HG03108 (cell line): ENCODE measurements at regions not wholly inside any gene's neighbourhood (a gene's known extent, or its start where the extent isn't known, plus 50 kb on each side); places are given as distances from the start of the nearest gene placed in this dataset.
"Not testable (repeated sequence)": the region's sequence is repeated elsewhere in the genome, so short reads cannot be mapped to it uniquely, and the experiment has no call there.

ENCODE experiments used
- ATAC-seq: cut with Tn5 transposase; IDR thresholded peaks from one replicate; pipeline ENCODE4 v1.9.1; 2021; ENCODE audit warnings: moderate library complexity; ENCODE audit not compliant: unreplicated experiment

- not testable (repeated sequence) for ATAC-seq
Observed at GRCh38 chr7:142575351-142575750, 173.9 kb upstream of the PRSS1 start.

- ATAC-seq: no peak
Observed at GRCh38 chr7:142571581-142571980, 177.7 kb upstream of the PRSS1 start.

- no peak for ATAC-seq
Observed at GRCh38 chr7:142569851-142570250, 179.4 kb upstream of the PRSS1 start.

- ATAC-seq: no peak
Observed at GRCh38 chr7:142568435-142569097, 180.7 kb upstream of the PRSS1 start.

- no peak for ATAC-seq
Observed at GRCh38 chr7:142567201-142568075, 181.8 kb upstream of the PRSS1 start.

- no peak for ATAC-seq
Observed at GRCh38 chr7:142566271-142566670, 183.0 kb upstream of the PRSS1 start.

- not testable (repeated sequence) for ATAC-seq
Observed at GRCh38 chr7:142564125-142564524, 185.1 kb upstream of the PRSS1 start.

- no peak for ATAC-seq
Observed at GRCh38 chr7:142563470-142563869, 185.8 kb upstream of the PRSS1 start.

GRCh38 chr7:142562688-142563087, 186.6 kb upstream of the PRSS1 start:
- no peak for ATAC-seq

GRCh38 chr7:142561396-142561795, 187.9 kb upstream of the PRSS1 start:
- ATAC-seq: not testable (repeated sequence)

- not testable (repeated sequence) for ATAC-seq
Observed at GRCh38 chr7:142560770-142561169, 188.5 kb upstream of the PRSS1 start.

- ATAC-seq: no peak
Observed at GRCh38 chr7:142560166-142560565, 189.1 kb upstream of the PRSS1 start.

GRCh38 chr7:142557971-142558582, 191.2 kb upstream of the PRSS1 start:
- peak; percentile 78 for ATAC-seq

GRCh38 chr7:142556740-142557139, 192.5 kb upstream of the PRSS1 start:
- no peak for ATAC-seq

GRCh38 chr7:142554560-142555532, 194.4 kb upstream of the PRSS1 start:
- ATAC-seq: no peak

GRCh38 chr7:142553216-142553615, 196.1 kb upstream of the PRSS1 start:
- no peak for ATAC-seq

GRCh38 chr7:142548978-142549377, 200.3 kb upstream of the PRSS1 start:
- no peak for ATAC-seq

GRCh38 chr7:142546452-142546851, 202.8 kb upstream of the PRSS1 start:
- ATAC-seq: no peak

GRCh38 chr7:142542942-142543341, 206.3 kb upstream of the PRSS1 start:
- ATAC-seq: no peak

- ATAC-seq: no peak
Observed at GRCh38 chr7:142542105-142542504, 207.2 kb upstream of the PRSS1 start.

GRCh38 chr7:142540371-142540770, 208.9 kb upstream of the PRSS1 start:
- ATAC-seq: no peak
